Upper lobe of left lung (tissue), 6 donors: ENCODE measurements at regions not wholly inside any gene's neighbourhood (a gene's known extent, or its start where the extent isn't known, plus 50 kb on each side); places are given as distances from the start of the nearest gene placed in this dataset.
"Not testable (repeated sequence)": the region's sequence is repeated elsewhere in the genome, so short reads cannot be mapped to it uniquely, and the experiment has no call there.

Experiments used
- ATAC-seq, 2 donors: fragments of 200-7000 bp; cut with Tn5 transposase; one replicate each; pipeline ENCODE4 v1.9.1; 2022; ENCODE audit warnings: mild to moderate bottlenecking in 2 of 2, moderate library complexity in 2 of 2; ENCODE audit not compliant: low FRiP score in 2 of 2
- DNase-seq, 2 donors: peaks; one replicate each; pipeline ENCODE4 v3.0.0-alpha.2; 2019 to 2020
- H3K27ac ChIP-seq, 4 donors: fragments of 200-600 bp; sonication (generic); one replicate each; pipeline ENCODE4 v1.5.1; 2016 to 2019
- H3K27me3 ChIP-seq, 4 donors: fragments of 200-600 bp; sonication (generic); one replicate each; pipeline ENCODE4 v1.5.1; 2017 to 2019
- H3K36me3 ChIP-seq, 4 donors: fragments of 200-600 bp; sonication (generic); one replicate each; pipeline ENCODE4 v1.5.1; 2016 to 2019
- H3K4me1 ChIP-seq, 4 donors: fragments of 200-600 bp; sonication (generic); one replicate each; pipeline ENCODE4 v1.5.1; 2018 to 2019
- H3K4me3 ChIP-seq, 4 donors: fragments of 200-600 bp; sonication (generic); one replicate each; pipeline ENCODE4 v1.5.1; 2017 to 2019; ENCODE audit warnings: mild to moderate bottlenecking in 2 of 4, moderate library complexity in 1 of 4
- H3K9me3 ChIP-seq, 4 donors: fragments of 200-600 bp; sonication (generic); one replicate each; pipeline ENCODE4 v1.5.1; 2018 to 2019
- CTCF ChIP-seq, 6 experiments: fragments of 450-650 bp in 4 of 6; fragments of 200-600 bp in 2 of 6; sonication (generic) in 2 of 6; IDR thresholded peaks; one replicate each; pipeline ENCODE4 v1.5.1; 2016 to 2019; ENCODE audit warnings: antibody characterized with exemption in 6 of 6
- EP300 ChIP-seq, 4 donors: sonication (generic); formaldehyde crosslinking; IDR thresholded peaks; one replicate each; pipeline ENCODE4 v1.5.1; 2017; ENCODE audit warnings: antibody characterized with exemption in 4 of 4, control low read depth in 2 of 4
- POLR2A ChIP-seq, 4 donors: fragments of 450-650 bp; IDR thresholded peaks; one replicate each; pipeline ENCODE4 v1.5.1; 2016 to 2017; ENCODE audit warnings: antibody characterized with exemption in 4 of 4, mild to moderate bottlenecking in 2 of 4
- POLR2AphosphoS5 ChIP-seq, 2 donors: sonication (generic); formaldehyde crosslinking; IDR thresholded peaks; one replicate each; pipeline ENCODE4 v1.5.1; 2017; ENCODE audit warnings: antibody characterized with exemption in 2 of 2
- WGBS, 2 donors: methylation state at CpG; one replicate each; pipeline ENCODE4 v1.1.5; 2017 to 2018; 5-methylcytosine and 5-hydroxymethylcytosine counted together
- donor health status: DM: no; HTN: no; CAD: no; lungs with moderate emphysema.
- donor health status: DM: no; HTN: yes; CAD: no; lungs with severe emphysema.

DNA sequence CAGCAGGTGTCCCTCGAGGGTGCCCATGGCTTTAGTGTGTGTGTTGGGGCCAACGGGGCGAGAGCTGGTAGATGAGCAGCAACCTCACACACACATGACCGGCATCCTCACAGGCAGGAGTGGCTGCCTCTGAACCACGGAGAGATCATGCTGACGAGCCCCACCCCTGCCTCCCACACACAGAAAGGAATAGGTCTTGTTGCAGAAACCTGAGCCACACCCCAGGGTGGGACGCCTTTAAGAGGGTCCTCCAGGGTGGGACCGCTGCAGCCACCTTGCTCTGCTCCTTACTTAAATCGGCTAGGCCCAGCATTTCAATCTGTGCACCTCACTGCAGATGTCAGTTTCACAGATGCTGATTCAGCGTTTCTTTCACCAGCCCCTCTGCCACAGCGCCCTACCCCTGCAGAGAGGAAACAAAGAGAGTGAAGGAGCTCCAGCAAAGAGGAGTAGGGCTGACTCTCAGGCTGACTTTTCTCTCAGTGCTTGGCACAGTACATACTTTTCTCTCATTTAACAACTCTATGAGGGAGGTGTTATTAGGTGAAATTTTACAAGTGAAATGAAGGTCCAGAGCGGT lies 61.2 kb upstream of the EPHB3 start:
- no peak overlapping the region for H3K4me3 ChIP-seq
- no peak for TF ChIP-seq EP300 (IDR thresholded peaks at IDR 0.05)
- ATAC-seq (no peak), DNase-seq (no peak)
- no peaks in the 10 kb centered on the region for H3K36me3 ChIP-seq
- WGBS, 2 donors = 68 to 76% methylated on average over 7 to 12 of the region's 12 CpGs
- H3K27me3 ChIP-seq = no peaks in the 10 kb centered on the region
- H3K4me1 ChIP-seq = no peaks in the 10 kb centered on the region
- peaks cover 0 to 9% (median 0%) of the 10 kb centered on the region in 4 donors for H3K9me3 ChIP-seq
- no peak overlapping the region for H3K27ac ChIP-seq

GRCh38 chr3:184502123-184502667 lies 59.4 kb upstream of the EPHB3 start:
- H3K4me3 ChIP-seq = no peak overlapping the region
- no peak overlapping the region for H3K27ac ChIP-seq
- H3K27me3 ChIP-seq = no peaks in the 10 kb centered on the region
- H3K9me3 ChIP-seq = peaks cover 0 to 9% (median 0%) of the 10 kb centered on the region in 4 donors
- no peaks in the 10 kb centered on the region for H3K36me3 ChIP-seq
- DNase-seq (no peak), ATAC-seq (no peak)
- WGBS, 2 donors = 89 to 93% methylated on average over 4 of the region's 4 CpGs
- no peaks in the 10 kb centered on the region for H3K4me1 ChIP-seq
- TF ChIP-seq POLR2AphosphoS5 (IDR thresholded peaks at IDR 0.05) (no peak), POLR2A (IDR thresholded peaks at IDR 0.05) (no peak)

- not testable (repeated sequence) for H3K36me3 ChIP-seq, H3K4me3 ChIP-seq, H3K4me1 ChIP-seq, H3K9me3 ChIP-seq, ATAC-seq, H3K27ac ChIP-seq, DNase-seq, H3K27me3 ChIP-seq
- 39 to 61% methylated on average over 6 of the region's 6 CpGs for WGBS, 2 donors
These were observed 58.7 kb upstream of the EPHB3 start for GRCh38 chr3:184502841-184503240.

- TF ChIP-seq CTCF (IDR thresholded peaks at IDR 0.05) (no peak), EP300 (IDR thresholded peaks at IDR 0.05) (no peak), POLR2A (IDR thresholded peaks at IDR 0.05) (no peak), POLR2AphosphoS5 (IDR thresholded peaks at IDR 0.05) (no peak)
- WGBS, 2 donors = 57 to 64% methylated on average over 2 of the region's 2 CpGs
- no peak overlapping the region for H3K4me3 ChIP-seq
- peaks cover 0 to 9% (median 0%) of the 10 kb centered on the region in 4 donors for H3K9me3 ChIP-seq
- no peak overlapping the region for H3K27ac ChIP-seq
- ATAC-seq (no peak), DNase-seq (no peak)
- H3K27me3 ChIP-seq = no peaks in the 10 kb centered on the region
- no peaks in the 10 kb centered on the region for H3K36me3 ChIP-seq
- no peaks in the 10 kb centered on the region for H3K4me1 ChIP-seq
These were observed 57.9 kb upstream of the EPHB3 start for GRCh38 chr3:184503647-184504046.

DNA sequence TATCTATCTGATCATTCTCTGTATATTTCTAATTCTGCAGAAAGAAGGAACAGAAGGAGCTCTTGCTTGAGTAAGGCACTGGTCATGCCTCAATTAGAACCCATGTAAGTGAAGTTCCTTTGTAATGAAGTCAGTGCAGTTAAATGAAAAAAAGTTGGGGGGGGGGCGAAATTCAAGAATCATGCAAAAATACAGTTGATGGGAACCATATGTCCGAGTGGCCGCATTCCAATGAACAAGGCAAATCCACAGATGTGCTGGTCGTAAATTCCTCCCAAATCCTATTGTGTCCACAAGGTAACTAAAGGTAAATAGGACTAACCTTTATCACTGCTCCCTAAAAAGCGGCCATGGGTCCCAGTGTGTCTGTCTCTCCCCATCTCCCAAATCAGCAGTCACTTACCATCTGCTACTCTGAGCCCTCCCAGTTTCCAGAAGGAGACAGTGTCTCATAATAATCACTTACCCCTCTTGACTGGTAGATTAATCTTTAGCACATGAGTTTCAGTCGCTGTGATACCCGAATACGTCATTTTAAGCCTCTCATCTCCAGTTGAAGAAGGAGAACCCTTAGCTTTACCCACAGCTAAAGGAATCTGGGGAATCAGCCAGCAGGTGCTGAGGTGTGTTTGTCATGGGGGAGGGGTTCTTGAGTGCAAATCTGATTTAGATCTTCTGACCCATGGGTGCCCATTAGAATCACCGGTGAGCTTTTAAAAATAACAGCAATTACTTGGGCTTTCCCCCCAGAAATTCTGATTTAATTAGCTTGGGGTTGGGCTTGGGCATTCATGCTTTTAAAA lies 56.3 kb upstream of the EPHB3 start:
- peaks cover 0 to 9% (median 0%) of the 10 kb centered on the region in 4 donors for H3K9me3 ChIP-seq
- no peak overlapping the region for H3K27ac ChIP-seq
- no peaks in the 10 kb centered on the region for H3K27me3 ChIP-seq
- TF ChIP-seq CTCF (IDR thresholded peaks at IDR 0.05) = no peak
- no peak for TF ChIP-seq POLR2A (IDR thresholded peaks at IDR 0.05)
- TF ChIP-seq POLR2AphosphoS5 (IDR thresholded peaks at IDR 0.05) = no peak
- TF ChIP-seq EP300 (IDR thresholded peaks at IDR 0.05) = no peak
- 60 to 64% methylated on average over 9 of the region's 9 CpGs for WGBS, 2 donors
- no peak overlapping the region for H3K4me3 ChIP-seq
- peak in 1 of 2 donors; percentile 50 for ATAC-seq
- no peaks in the 10 kb centered on the region for H3K4me1 ChIP-seq
- H3K36me3 ChIP-seq = no peaks in the 10 kb centered on the region
- DNase-seq = no peak

DNA sequence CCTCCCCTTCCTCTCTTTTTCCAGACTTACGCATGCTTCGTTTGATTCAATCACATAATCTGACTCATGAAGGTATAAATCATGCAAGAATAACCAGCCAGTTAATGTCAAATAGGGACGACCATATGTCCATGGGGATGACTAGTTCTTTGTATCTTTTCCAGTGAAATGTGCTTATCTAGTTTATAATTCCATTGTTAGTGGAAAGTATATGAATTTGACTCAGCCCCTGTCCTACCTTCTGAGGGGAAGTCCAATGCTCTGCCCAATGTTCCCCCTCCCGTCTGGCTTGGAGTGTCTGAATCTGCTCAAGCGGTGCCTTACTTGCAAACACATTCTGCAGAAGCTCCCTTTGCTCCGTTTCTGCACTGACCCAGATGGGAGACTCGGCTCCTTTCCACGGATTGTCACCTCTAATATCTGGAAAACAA lies 55.0 kb upstream of the EPHB3 start:
- Histone ChIP-seq H3K36me3 (no peaks in the 10 kb centered on the region), H3K9me3 (peaks cover 0 to 9% (median 0%) of the 10 kb centered on the region in 4 donors), H3K4me1 (no peaks in the 10 kb centered on the region), H3K4me3 (no peak overlapping the region), H3K27ac (no peak overlapping the region), H3K27me3 (no peaks in the 10 kb centered on the region)
- no peak for ATAC-seq
- DNase-seq = no peak
- no peak for TF ChIP-seq EP300 (IDR thresholded peaks at IDR 0.05)
- no peak for TF ChIP-seq POLR2A (IDR thresholded peaks at IDR 0.05)
- TF ChIP-seq POLR2AphosphoS5 (IDR thresholded peaks at IDR 0.05) = no peak
- no peak for TF ChIP-seq CTCF (IDR thresholded peaks at IDR 0.05)
- WGBS, 2 donors = 70 to 79% methylated on average over 8 of the region's 8 CpGs
